ENCODE measurements at regions not wholly inside any gene's neighbourhood (a gene's known extent, or its start where the extent isn't known, plus 50 kb on each side); places are given as distances from the start of the nearest gene placed in this dataset.

DNA sequence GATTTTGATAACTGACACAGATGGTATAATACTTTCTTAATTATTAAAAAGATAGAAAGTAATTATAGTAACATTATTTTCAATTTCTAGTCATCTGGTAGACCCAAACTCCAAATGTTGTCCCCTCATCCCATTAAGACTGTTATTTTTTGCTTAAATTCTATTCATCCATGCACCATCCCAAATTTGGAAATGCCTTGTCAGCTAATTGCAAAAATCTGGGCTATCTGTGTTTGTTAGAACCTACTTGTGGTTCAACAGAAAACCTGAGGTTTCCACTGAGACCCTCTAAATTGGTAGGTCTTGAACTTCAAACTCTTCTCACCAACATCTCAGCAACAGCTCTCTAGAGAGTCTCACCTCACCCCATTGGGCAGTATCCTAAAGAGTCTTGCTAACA, 172.2 kb upstream of the ADGRL3 start:
- Histone ChIP-seq H3K4me3 (no peak overlapping the region), H3K27me3 (no peaks in the 10 kb centered on the region), H3K4me2 (no peak overlapping the region), H4K20me1 (ENCODE audit: insufficient read depth, poor library complexity, severe bottlenecking) (no peaks in the 10 kb centered on the region), H3K9me2 (replicated peaks; ENCODE audit: insufficient read depth) (no peaks in the 10 kb centered on the region), H3K36me3 (replicated peaks; ENCODE audit: insufficient read depth, low read depth) (no peaks in the 10 kb centered on the region), H3K4me1 (ENCODE audit: insufficient read depth) (no peaks in the 10 kb centered on the region), H3K9me3 (ENCODE audit: low read depth) (no peaks in the 10 kb centered on the region), H2AFZ (no peak overlapping the region), H3K27ac (no peak overlapping the region), H3K79me2 (no peaks in the 10 kb centered on the region)
- no peak for DNase-seq (ENCODE audit: low spot score)
- TF ChIP-seq EZH2phosphoT487 (IDR thresholded peaks at IDR 0.05; ENCODE audit: low read depth, severe bottlenecking, unreplicated experiment): no peak
- TF ChIP-seq, protein P1, sequence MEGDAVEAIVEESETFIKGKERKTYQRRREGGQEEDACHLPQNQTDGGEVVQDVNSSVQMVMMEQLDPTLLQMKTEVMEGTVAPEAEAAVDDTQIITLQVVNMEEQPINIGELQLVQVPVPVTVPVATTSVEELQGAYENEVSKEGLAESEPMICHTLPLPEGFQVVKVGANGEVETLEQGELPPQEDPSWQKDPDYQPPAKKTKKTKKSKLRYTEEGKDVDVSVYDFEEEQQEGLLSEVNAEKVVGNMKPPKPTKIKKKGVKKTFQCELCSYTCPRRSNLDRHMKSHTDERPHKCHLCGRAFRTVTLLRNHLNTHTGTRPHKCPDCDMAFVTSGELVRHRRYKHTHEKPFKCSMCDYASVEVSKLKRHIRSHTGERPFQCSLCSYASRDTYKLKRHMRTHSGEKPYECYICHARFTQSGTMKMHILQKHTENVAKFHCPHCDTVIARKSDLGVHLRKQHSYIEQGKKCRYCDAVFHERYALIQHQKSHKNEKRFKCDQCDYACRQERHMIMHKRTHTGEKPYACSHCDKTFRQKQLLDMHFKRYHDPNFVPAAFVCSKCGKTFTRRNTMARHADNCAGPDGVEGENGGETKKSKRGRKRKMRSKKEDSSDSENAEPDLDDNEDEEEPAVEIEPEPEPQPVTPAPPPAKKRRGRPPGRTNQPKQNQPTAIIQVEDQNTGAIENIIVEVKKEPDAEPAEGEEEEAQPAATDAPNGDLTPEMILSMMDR (IDR thresholded peaks at IDR 0.05; ENCODE audit: poor library complexity): no peak
- no peak for TF ChIP-seq EZH2 (IDR thresholded peaks at IDR 0.05; ENCODE audit: borderline replicate concordance)

DNA sequence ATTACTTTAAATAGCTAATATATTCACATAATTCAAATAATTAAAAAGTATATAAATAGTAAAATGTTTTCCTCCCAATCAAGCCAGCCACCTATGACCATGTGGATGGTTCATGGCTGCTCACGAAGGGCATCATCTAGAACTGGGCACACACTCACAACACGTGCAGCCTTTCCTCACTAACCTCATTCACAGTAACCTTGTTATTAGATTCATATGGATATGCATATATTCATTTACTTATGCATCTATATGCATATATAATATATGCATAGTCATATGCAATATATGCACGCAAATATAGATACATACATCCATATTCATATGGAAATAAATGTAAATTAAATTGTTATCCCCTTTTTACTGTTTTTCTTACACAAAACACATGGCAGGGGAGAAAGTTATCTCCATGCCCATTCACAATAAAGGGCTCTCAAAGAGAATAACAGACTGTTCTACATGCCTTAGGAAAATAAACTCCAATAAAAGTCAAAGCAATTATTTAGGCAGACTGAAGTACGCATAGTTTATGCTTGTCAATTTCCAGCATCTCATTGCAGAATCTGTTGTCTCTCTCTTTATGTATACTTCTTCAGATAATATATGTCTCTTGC, 163.9 kb upstream of the ADGRL3 start:
- Histone ChIP-seq H3K9me2 (replicated peaks; ENCODE audit: insufficient read depth) (no peaks in the 10 kb centered on the region), H3K36me3 (replicated peaks; ENCODE audit: insufficient read depth, low read depth) (no peaks in the 10 kb centered on the region), H4K20me1 (ENCODE audit: insufficient read depth, poor library complexity, severe bottlenecking) (no peaks in the 10 kb centered on the region), H3K27me3 (no peaks in the 10 kb centered on the region), H3K79me2 (no peaks in the 10 kb centered on the region), H3K4me1 (ENCODE audit: insufficient read depth) (no peaks in the 10 kb centered on the region), H3K9me3 (ENCODE audit: low read depth) (no peaks in the 10 kb centered on the region), H3K27ac (no peak overlapping the region), H3K4me3 (no peak overlapping the region), H2AFZ (no peak overlapping the region), H3K4me2 (no peak overlapping the region)
- DNase-seq (ENCODE audit: low spot score): no peak
- TF ChIP-seq, protein P1 (IDR thresholded peaks at IDR 0.05; ENCODE audit: poor library complexity): no peak
- TF ChIP-seq EZH2phosphoT487 (IDR thresholded peaks at IDR 0.05; ENCODE audit: low read depth, severe bottlenecking, unreplicated experiment) (no peak), EZH2 (IDR thresholded peaks at IDR 0.05; ENCODE audit: borderline replicate concordance) (no peak)
- 90% methylated on average over 4 of the region's 4 CpGs for WGBS (ENCODE audit: low lambda C conversion rate, missing lambda C conversion rate)

DNA sequence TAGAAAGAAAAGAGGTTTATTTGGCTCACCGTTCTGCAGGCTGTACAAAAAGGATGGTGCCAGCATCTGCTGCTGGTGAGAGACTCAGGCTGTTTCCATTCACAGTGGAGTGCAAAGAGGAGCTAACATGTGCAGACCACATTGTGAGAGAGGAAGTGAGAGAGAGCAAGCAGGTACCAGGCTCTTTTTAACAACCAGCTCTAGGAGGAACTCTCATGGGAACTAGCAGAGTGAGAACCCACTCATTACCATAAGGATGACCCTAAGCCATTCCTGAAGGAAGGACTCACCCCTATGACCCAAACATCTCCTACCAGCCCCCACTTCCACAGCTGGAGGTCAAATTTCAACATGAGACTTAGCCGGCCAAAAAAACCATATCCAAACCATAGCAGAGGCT, 158.6 kb upstream of the ADGRL3 start:
- 74% methylated on average over 2 of the region's 2 CpGs for WGBS (ENCODE audit: low lambda C conversion rate, missing lambda C conversion rate)
- H3K27me3 ChIP-seq: no peaks in the 10 kb centered on the region
- TF ChIP-seq EZH2 (IDR thresholded peaks at IDR 0.05; ENCODE audit: borderline replicate concordance): no peak
- no peaks in the 10 kb centered on the region for H3K9me3 ChIP-seq (ENCODE audit: low read depth)
- H3K4me1 ChIP-seq (ENCODE audit: insufficient read depth): no peaks in the 10 kb centered on the region
- H3K4me3 ChIP-seq: no peak overlapping the region
- H3K4me2 ChIP-seq: no peak overlapping the region
- no peak overlapping the region for H3K27ac ChIP-seq
- no peak overlapping the region for H2AFZ ChIP-seq
- no peak for DNase-seq (ENCODE audit: low spot score)
- no peaks in the 10 kb centered on the region for H3K79me2 ChIP-seq
- no peaks in the 10 kb centered on the region for H3K36me3 ChIP-seq (replicated peaks; ENCODE audit: insufficient read depth, low read depth)
- H4K20me1 ChIP-seq (ENCODE audit: insufficient read depth, poor library complexity, severe bottlenecking): no peaks in the 10 kb centered on the region
- no peaks in the 10 kb centered on the region for H3K9me2 ChIP-seq (replicated peaks; ENCODE audit: insufficient read depth)

DNA sequence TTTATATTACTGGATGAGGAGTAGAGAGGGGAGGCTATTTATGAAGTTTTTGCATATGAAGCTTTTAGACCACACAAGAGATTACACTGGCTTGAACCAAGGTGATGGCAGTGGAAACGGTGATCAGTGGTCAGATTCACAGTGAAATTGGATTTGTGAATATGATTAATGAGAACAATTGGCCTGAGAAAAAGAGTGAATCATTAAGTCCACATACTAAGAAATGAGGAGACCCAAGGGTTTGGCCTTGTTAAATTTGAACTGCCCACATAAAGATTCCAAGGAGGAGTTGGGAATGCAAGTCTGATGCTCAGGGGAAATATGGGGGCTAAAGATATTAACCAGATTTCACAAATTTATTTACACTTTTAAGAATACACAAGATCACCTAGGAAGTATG, 155.3 kb upstream of the ADGRL3 start:
- Histone ChIP-seq H3K9me2 (replicated peaks; ENCODE audit: insufficient read depth) (no peaks in the 10 kb centered on the region), H2AFZ (no peak overlapping the region), H3K27ac (no peak overlapping the region), H3K4me1 (ENCODE audit: insufficient read depth) (no peaks in the 10 kb centered on the region), H3K79me2 (no peaks in the 10 kb centered on the region), H4K20me1 (ENCODE audit: insufficient read depth, poor library complexity, severe bottlenecking) (no peaks in the 10 kb centered on the region), H3K4me2 (no peak overlapping the region), H3K9me3 (ENCODE audit: low read depth) (no peaks in the 10 kb centered on the region), H3K27me3 (no peaks in the 10 kb centered on the region), H3K4me3 (no peak overlapping the region), H3K36me3 (replicated peaks; ENCODE audit: insufficient read depth, low read depth) (no peaks in the 10 kb centered on the region)
- DNase-seq (ENCODE audit: low spot score): no peak
- 100% methylated on average over 1 of the region's 1 CpG for WGBS (ENCODE audit: low lambda C conversion rate, missing lambda C conversion rate)
- TF ChIP-seq EZH2 (IDR thresholded peaks at IDR 0.05; ENCODE audit: borderline replicate concordance) (no peak), EZH2phosphoT487 (IDR thresholded peaks at IDR 0.05; ENCODE audit: low read depth, severe bottlenecking, unreplicated experiment) (no peak)
- TF ChIP-seq, protein P1 (IDR thresholded peaks at IDR 0.05; ENCODE audit: poor library complexity): no peak

All from hepatocyte (in vitro differentiated cells).